HG02852 (cell line): ENCODE measurements at regions not wholly inside any gene's neighbourhood (a gene's known extent, or its start where the extent isn't known, plus 50 kb on each side); places are given as distances from the start of the nearest gene placed in this dataset.
A peak's percentile ranks its signal among the peaks of the same experiment; 100 is the strongest.

ENCODE experiments used
- ATAC-seq: cut with Tn5 transposase; IDR thresholded peaks from one replicate; pipeline ENCODE4 v1.9.1; 2021; ENCODE audit warnings: mild to moderate bottlenecking, moderate library complexity; ENCODE audit not compliant: unreplicated experiment

DNA sequence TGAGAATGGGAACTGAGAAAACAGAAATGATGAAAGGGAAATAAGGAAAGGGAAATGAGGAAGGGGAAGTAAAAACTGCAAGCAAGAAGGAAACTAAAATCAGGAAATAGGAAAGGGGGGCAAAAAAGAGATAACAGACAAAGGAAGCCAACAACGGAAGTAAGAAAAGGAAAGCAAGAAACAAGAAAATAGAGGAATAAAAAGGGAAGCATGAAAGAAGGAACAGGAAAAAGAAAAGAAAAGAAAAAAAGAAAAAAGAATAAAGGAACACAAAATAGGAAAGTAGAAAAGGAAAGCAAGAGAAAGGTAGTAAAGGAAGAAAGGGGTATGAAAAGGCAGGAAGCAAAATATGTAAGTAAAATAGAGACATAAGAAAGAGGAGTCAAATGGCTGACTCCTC is 241.2 kb upstream of the NCKAP5 start:
- no peak for ATAC-seq

DNA sequence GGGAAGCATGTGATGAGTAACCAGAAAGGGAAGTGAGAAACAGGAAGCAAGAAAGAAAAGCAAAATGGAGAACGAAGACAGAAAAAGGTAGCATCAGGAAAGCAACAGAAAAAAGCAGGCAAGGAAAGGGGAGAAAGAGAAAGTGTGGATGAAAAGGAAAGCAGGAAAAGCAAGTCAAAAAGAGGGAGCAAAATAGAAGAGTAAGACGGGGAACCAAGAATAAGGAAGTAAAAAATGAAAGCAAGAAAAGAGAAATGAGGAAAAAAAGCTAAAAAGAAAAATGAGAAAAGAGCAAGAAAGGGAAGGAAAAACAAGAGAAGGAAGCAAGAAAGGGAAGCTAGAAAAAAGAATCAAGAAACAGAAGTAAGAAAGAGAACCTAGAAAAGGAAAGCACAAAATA is 242.3 kb upstream of the NCKAP5 start:
- no peak for ATAC-seq

- ATAC-seq = no peak
Observed at GRCh38 chr2:133811409-133812125, 243.3 kb upstream of the NCKAP5 start.

GRCh38 chr2:133812826-133813617 is 244.8 kb upstream of the NCKAP5 start:
- ATAC-seq = no peak

- ATAC-seq = no peak
Observed at GRCh38 chr2:133814890-133815289, 246.6 kb upstream of the NCKAP5 start.

- ATAC-seq = no peak
Observed at GRCh38 chr2:133816037-133816436, 247.8 kb upstream of the NCKAP5 start.

GRCh38 chr2:133817680-133818566 is 249.7 kb upstream of the NCKAP5 start:
- ATAC-seq = no peak

DNA sequence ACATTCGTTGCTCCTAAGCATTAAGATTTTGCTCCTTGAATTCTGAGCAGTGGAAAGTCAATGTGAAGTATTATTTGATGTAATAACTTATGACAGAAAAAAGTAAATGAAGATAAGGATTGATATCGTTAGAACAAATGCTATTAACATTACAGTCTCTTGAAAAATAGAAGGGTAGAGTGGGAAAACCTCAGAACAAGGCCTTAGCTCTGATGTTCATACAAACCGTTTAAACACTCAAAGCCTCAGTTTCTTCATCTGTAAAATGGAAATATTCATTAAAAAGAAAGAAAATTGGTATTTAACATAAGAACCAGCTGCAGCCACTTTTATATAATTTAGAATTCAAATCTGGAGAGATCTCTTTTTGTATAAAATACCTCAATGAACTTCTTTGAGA is 250.4 kb upstream of the NCKAP5 start:
- ATAC-seq = no peak

DNA sequence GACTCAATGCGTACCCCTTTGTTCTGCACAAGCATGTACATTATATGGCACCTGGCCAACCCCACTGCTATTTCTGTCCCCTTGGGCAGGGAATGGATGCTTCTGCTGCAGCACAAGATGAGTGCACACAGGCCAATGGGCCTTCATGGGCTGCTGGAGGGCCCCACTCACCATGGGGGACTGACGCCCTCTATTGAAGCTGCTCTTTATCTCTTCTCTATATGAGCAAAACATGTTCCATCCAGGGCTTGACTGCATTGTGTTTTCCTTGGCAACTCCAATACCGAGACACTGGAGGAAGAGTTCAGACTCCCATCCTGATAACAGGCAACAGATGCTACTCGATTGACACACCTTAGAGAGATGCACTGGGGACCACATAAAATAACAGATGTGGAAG is 251.6 kb upstream of the NCKAP5 start:
- ATAC-seq = no peak

- no peak for ATAC-seq
Observed at GRCh38 chr2:133821107-133821760, 253.0 kb upstream of the NCKAP5 start.

GRCh38 chr2:133822517-133823225 is 254.4 kb upstream of the NCKAP5 start:
- no peak for ATAC-seq

GRCh38 chr2:133823226-133823550 is 254.9 kb upstream of the NCKAP5 start:
- no peak for ATAC-seq

GRCh38 chr2:133824869-133825268 is 256.6 kb upstream of the NCKAP5 start:
- ATAC-seq = no peak

GRCh38 chr2:133825778-133826177 is 257.5 kb upstream of the NCKAP5 start:
- ATAC-seq = no peak

GRCh38 chr2:133828913-133829312 is 260.6 kb upstream of the NCKAP5 start:
- ATAC-seq = no peak

GRCh38 chr2:133829450-133830020 is 261.3 kb upstream of the NCKAP5 start:
- no peak for ATAC-seq

GRCh38 chr2:133833746-133834145 is 265.5 kb upstream of the NCKAP5 start:
- no peak for ATAC-seq

- peak; percentile 50 for ATAC-seq
Observed at GRCh38 chr2:133835821-133836619, 267.8 kb upstream of the NCKAP5 start.

GRCh38 chr2:133836691-133837345 is 268.6 kb upstream of the NCKAP5 start:
- no peak for ATAC-seq
